DOHH2 (cell line): ENCODE measurements at regions not wholly inside any gene's neighbourhood (a gene's known extent, or its start where the extent isn't known, plus 50 kb on each side); places are given as distances from the start of the nearest gene placed in this dataset.

Experiments used
- EZH2phosphoT487 ChIP-seq: fragments of 200-600 bp; sonication (generic); IDR thresholded peaks from 2 replicates; pipeline ENCODE4 v1.6.1; 2017; ENCODE audit warnings: borderline replicate concordance, mild to moderate bottlenecking, antibody characterized with exemption, low read length, moderate library complexity, mixed read lengths
- TF ChIP-seq, protein P1 (sequence below): fragments of 200-600 bp; sonication (generic); IDR thresholded peaks from one replicate; pipeline ENCODE4 v1.5.1; 2014; ENCODE audit warnings: antibody characterized with exemption, mild to moderate bottlenecking, low read depth, low read length; ENCODE audit not compliant: poor library complexity, severe bottlenecking

DNA sequence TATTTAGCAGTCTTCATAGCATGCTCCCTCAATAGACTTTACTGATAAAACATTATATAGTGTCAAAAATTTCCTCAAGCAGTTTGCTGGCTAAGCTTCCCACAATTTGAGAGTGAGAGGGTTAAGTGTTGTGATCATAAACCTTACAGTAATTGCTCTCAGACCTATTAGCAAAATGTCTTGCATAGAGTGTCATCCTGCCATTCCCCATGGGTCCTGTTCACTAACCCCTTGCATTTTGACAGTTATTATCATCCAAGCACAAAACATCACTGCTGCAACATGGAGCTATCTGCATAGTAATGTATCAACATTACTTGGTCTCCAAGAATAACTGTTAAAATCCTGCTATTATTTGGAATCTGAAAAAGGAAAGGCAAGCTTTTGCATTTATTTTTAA lies 196.1 kb upstream of the GK2 start:
- TF ChIP-seq, protein P1, sequence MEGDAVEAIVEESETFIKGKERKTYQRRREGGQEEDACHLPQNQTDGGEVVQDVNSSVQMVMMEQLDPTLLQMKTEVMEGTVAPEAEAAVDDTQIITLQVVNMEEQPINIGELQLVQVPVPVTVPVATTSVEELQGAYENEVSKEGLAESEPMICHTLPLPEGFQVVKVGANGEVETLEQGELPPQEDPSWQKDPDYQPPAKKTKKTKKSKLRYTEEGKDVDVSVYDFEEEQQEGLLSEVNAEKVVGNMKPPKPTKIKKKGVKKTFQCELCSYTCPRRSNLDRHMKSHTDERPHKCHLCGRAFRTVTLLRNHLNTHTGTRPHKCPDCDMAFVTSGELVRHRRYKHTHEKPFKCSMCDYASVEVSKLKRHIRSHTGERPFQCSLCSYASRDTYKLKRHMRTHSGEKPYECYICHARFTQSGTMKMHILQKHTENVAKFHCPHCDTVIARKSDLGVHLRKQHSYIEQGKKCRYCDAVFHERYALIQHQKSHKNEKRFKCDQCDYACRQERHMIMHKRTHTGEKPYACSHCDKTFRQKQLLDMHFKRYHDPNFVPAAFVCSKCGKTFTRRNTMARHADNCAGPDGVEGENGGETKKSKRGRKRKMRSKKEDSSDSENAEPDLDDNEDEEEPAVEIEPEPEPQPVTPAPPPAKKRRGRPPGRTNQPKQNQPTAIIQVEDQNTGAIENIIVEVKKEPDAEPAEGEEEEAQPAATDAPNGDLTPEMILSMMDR, result no peak
- TF ChIP-seq EZH2phosphoT487, result no peak
